H9 (cell line): ENCODE measurements at regions not wholly inside any gene's neighbourhood (a gene's known extent, or its start where the extent isn't known, plus 50 kb on each side); places are given as distances from the start of the nearest gene placed in this dataset.

Experiments used
- DNase-seq: peaks from one replicate; pipeline ENCODE4 v3.0.0-alpha.2; 2017
- H2AFZ ChIP-seq: one replicate; pipeline ENCODE4 v1.6.1; 2013; ENCODE audit warnings: mild to moderate bottlenecking, low read length, control low read depth, moderate library complexity
- H2AK5ac ChIP-seq: 2 replicates; pipeline ENCODE4 v1.6.1; 2013; ENCODE audit warnings: low read length, control low read depth, mixed read lengths; ENCODE audit not compliant: insufficient read length
- H2BK120ac ChIP-seq: one replicate; pipeline ENCODE4 v1.6.1; 2013; ENCODE audit warnings: low read depth, mild to moderate bottlenecking, low read length, control low read depth, inconsistent platforms; ENCODE audit not compliant: poor library complexity, severe bottlenecking
- H2BK12ac ChIP-seq: 2 replicates; pipeline ENCODE4 v1.6.1; 2013; ENCODE audit warnings: low read length, control low read depth, mixed read lengths, low read depth; ENCODE audit not compliant: insufficient read length
- H2BK15ac ChIP-seq: 2 replicates; pipeline ENCODE4 v1.6.1; 2013; ENCODE audit warnings: low read depth, low read length, control low read depth
- H2BK20ac ChIP-seq: one replicate; pipeline ENCODE4 v1.6.1; 2013; ENCODE audit warnings: low read depth, mild to moderate bottlenecking, low read length, control low read depth, inconsistent platforms; ENCODE audit not compliant: poor library complexity, severe bottlenecking
- H2BK5ac ChIP-seq: 2 replicates; pipeline ENCODE4 v1.6.1; 2013; ENCODE audit warnings: low read length, control low read depth, mixed read lengths; ENCODE audit not compliant: insufficient read length
- H3K14ac ChIP-seq: 2 replicates; pipeline ENCODE4 v1.6.1; 2013; ENCODE audit warnings: low read length, control low read depth; ENCODE audit not compliant: insufficient read depth
- H3K18ac ChIP-seq: 2 replicates; pipeline ENCODE4 v1.6.1; 2013; ENCODE audit warnings: low read depth, mild to moderate bottlenecking, mixed read lengths, low read length, control low read depth; ENCODE audit not compliant: insufficient read length
- H3K23ac ChIP-seq: 2 replicates; pipeline ENCODE4 v1.6.1; 2013; ENCODE audit warnings: low read length, control low read depth, mixed read lengths, low read depth; ENCODE audit not compliant: insufficient read length
- H3K23me2 ChIP-seq: 2 replicates; pipeline ENCODE4 v1.6.1; 2013; ENCODE audit warnings: low read depth, mild to moderate bottlenecking, mixed read lengths, low read length, control low read depth; ENCODE audit not compliant: insufficient read length, poor library complexity, severe bottlenecking
- H3K27ac ChIP-seq: 2 replicates; pipeline ENCODE4 v1.5.1; 2013; ENCODE audit warnings: low read length, control low read depth, mixed read lengths, low read depth; ENCODE audit not compliant: insufficient read length
- H3K27me3 ChIP-seq: 2 replicates; pipeline ENCODE4 v1.6.1; 2013; ENCODE audit warnings: low read length, control low read depth, inconsistent platforms; ENCODE audit not compliant: insufficient read depth
- H3K4ac ChIP-seq: 2 replicates; pipeline ENCODE4 v1.6.1; 2013; ENCODE audit warnings: low read depth, mild to moderate bottlenecking, control low read depth, inconsistent platforms, low read length, moderate library complexity
- H3K4me1 ChIP-seq: 2 replicates; pipeline ENCODE4 v1.6.1; 2013; ENCODE audit warnings: low read length, control low read depth, inconsistent platforms; ENCODE audit not compliant: insufficient read depth
- H3K4me2 ChIP-seq: 2 replicates; pipeline ENCODE4 v1.6.1; 2013; ENCODE audit warnings: low read length, control low read depth, mixed read lengths; ENCODE audit not compliant: insufficient read length, insufficient read depth
- H3K56ac ChIP-seq: 2 replicates; pipeline ENCODE4 v1.6.1; 2013; ENCODE audit warnings: low read depth, mild to moderate bottlenecking, mixed read lengths, low read length, control low read depth; ENCODE audit not compliant: insufficient read length
- H3K79me1 ChIP-seq: 2 replicates; pipeline ENCODE4 v1.6.1; 2013; ENCODE audit warnings: low read depth, mild to moderate bottlenecking, moderate library complexity, low read length, control low read depth, inconsistent platforms; ENCODE audit not compliant: insufficient read depth, poor library complexity, severe bottlenecking
- H3K79me2 ChIP-seq: 2 replicates; pipeline ENCODE4 v1.6.1; 2013; ENCODE audit warnings: low read length, control low read depth, inconsistent platforms; ENCODE audit not compliant: insufficient read depth
- H3K9ac ChIP-seq: 2 replicates; pipeline ENCODE4 v1.6.1; 2013; ENCODE audit warnings: low read length, control low read depth, mixed read lengths; ENCODE audit not compliant: insufficient read length; ENCODE audit errors: extremely low read depth
- H3K9me3 ChIP-seq: one replicate; pipeline ENCODE4 v1.6.1; 2013; ENCODE audit warnings: low read depth, low read length, inconsistent platforms; ENCODE audit not compliant: control insufficient read depth
- H3T11ph ChIP-seq: one replicate; pipeline ENCODE4 v1.6.1; 2013; ENCODE audit warnings: mild to moderate bottlenecking, low read length, control low read depth, inconsistent platforms
- H4K20me1 ChIP-seq: one replicate; pipeline ENCODE4 v1.6.1; 2013; ENCODE audit not compliant: control insufficient read depth, insufficient read length, insufficient read depth
- H4K5ac ChIP-seq: 2 replicates; pipeline ENCODE4 v1.6.1; 2013; ENCODE audit warnings: low read depth, mild to moderate bottlenecking, mixed read lengths, low read length, control low read depth; ENCODE audit not compliant: insufficient read length
- H4K8ac ChIP-seq: replicated peaks from 2 replicates; pipeline ENCODE4 v1.6.1; 2013; ENCODE audit warnings: low read length, control low read depth, mixed read lengths, low read depth; ENCODE audit not compliant: insufficient read length
- H4K91ac ChIP-seq: 2 replicates; pipeline ENCODE4 v1.6.1; 2013; ENCODE audit warnings: low read depth, mild to moderate bottlenecking, moderate library complexity, mixed read lengths, low read length, control low read depth; ENCODE audit not compliant: insufficient read length
- H3K27ac Mint-ChIP-seq, 3 experiments: 2 replicates in 2 of 3; 3 replicates in 1 of 3; pipeline ENCODE4 v1.8.0; 2020 to 2021; ENCODE audit warnings: mixed read lengths in 3 of 3, mild to moderate bottlenecking in 1 of 3, moderate library complexity in 1 of 3
- H3K27me3 Mint-ChIP-seq: 2 replicates; pipeline ENCODE4 v1.8.0; 2021; ENCODE audit warnings: low read depth, mild to moderate bottlenecking, moderate library complexity, mixed read lengths
- H3K36me3 Mint-ChIP-seq, 3 experiments: 2 replicates in 2 of 3; 3 replicates in 1 of 3; pipeline ENCODE4 v1.8.0; 2020 to 2021; ENCODE audit warnings: low read depth in 3 of 3, mixed read lengths in 3 of 3; ENCODE audit not compliant: insufficient read depth in 1 of 3
- H3K4me1 Mint-ChIP-seq, 2 experiments: 2 replicates each; pipeline ENCODE4 v1.8.0; 2020; ENCODE audit warnings: mixed read lengths in 2 of 2
- H3K4me3 Mint-ChIP-seq, 2 experiments: 2 replicates in 1 of 2; 3 replicates in 1 of 2; pipeline ENCODE4 v1.8.0; 2020 to 2021; ENCODE audit warnings: mild to moderate bottlenecking in 2 of 2, mixed read lengths in 2 of 2, moderate library complexity in 1 of 2
- H3K9me3 Mint-ChIP-seq, 2 experiments: 2 replicates in 1 of 2; 3 replicates in 1 of 2; pipeline ENCODE4 v1.8.0; 2020; ENCODE audit warnings: mild to moderate bottlenecking in 2 of 2, mixed read lengths in 2 of 2, moderate library complexity in 1 of 2
- CTCF ChIP-seq: fragments of 200-600 bp; sonication (generic); conservative IDR thresholded peaks from 3 replicates; pipeline ENCODE4 v1.8.0; 2021; ENCODE audit warnings: antibody characterized with exemption, mild to moderate bottlenecking
- WGBS: extraction: QIAGEN DNeasy Blood & Tissue Kit; methylation state at CpG from one replicate; pipeline ENCODE4 v1.1.7; 2013; ENCODE audit warnings: missing lambda C conversion rate, low lambda C conversion rate, mixed read lengths; ENCODE audit not compliant: insufficient read length; ENCODE audit errors: extremely low coverage; 5-methylcytosine and 5-hydroxymethylcytosine counted together

- H2BK12ac ChIP-seq, result no peak overlapping the region
- no peak overlapping the region for H3K56ac ChIP-seq
- H3K23me2 ChIP-seq, result no peaks in the 10 kb centered on the region
- no peak overlapping the region for H4K91ac ChIP-seq
- H4K8ac ChIP-seq, result no peak overlapping the region
- no peak overlapping the region for H2BK120ac ChIP-seq
- Mint-ChIP-seq H3K36me3 (no peaks in the 10 kb centered on the region; a peak in 1 of 7 replicates), H3K4me1 (no peaks in the 10 kb centered on the region), H3K27ac (no peak overlapping the region; a peak in 1 of 7 replicates), H3K9me3 (no peaks in the 10 kb centered on the region; a peak in 1 of 5 replicates), H3K27me3 (no peaks in the 10 kb centered on the region; the same call in 1 of the 2 replicates), H3K4me3 (no peak overlapping the region)
- no peak overlapping the region for H3K4ac ChIP-seq
- no peak overlapping the region for H3K4me2 ChIP-seq
- H3K14ac ChIP-seq, result no peak overlapping the region
- no peak overlapping the region for H4K5ac ChIP-seq
- H2BK20ac ChIP-seq, result no peak overlapping the region
- H3K79me2 ChIP-seq, result no peaks in the 10 kb centered on the region
- no peaks in the 10 kb centered on the region for H3K4me1 ChIP-seq
- TF ChIP-seq CTCF, result no peak
- H3T11ph ChIP-seq, result no peak overlapping the region
- no peak overlapping the region for H2BK15ac ChIP-seq
- no CpG with 5 or more reads among the region's 2 CpGs for WGBS
- H2BK5ac ChIP-seq, result no peak overlapping the region
- H3K18ac ChIP-seq, result no peak overlapping the region
- no peak overlapping the region for H3K9ac ChIP-seq
- no peaks in the 10 kb centered on the region for H4K20me1 ChIP-seq
- H3K9me3 ChIP-seq, result no peaks in the 10 kb centered on the region
- H2AK5ac ChIP-seq, result no peak overlapping the region
- H3K23ac ChIP-seq, result no peak overlapping the region
- no peak for DNase-seq
- no peaks in the 10 kb centered on the region for H3K79me1 ChIP-seq
- H3K27ac ChIP-seq, result no peak overlapping the region
- no peak overlapping the region for H2AFZ ChIP-seq
- no peaks in the 10 kb centered on the region for H3K27me3 ChIP-seq
Measured at GRCh38 chr12:43648636-43649035, 96.6 kb upstream of the ADAMTS20 start.
